Stomach (tissue), 4 donors: ENCODE measurements at regions not wholly inside any gene's neighbourhood (a gene's known extent, or its start where the extent isn't known, plus 50 kb on each side); places are given as distances from the start of the nearest gene placed in this dataset.

Experiments used
- CTCF ChIP-seq, 7 experiments: fragments of 450-650 bp in 4 of 7; fragments of 200-600 bp in 3 of 7; sonication (generic) in 3 of 7; IDR thresholded peaks; one replicate each; pipeline ENCODE4 v1.5.1; 2016 to 2019; ENCODE audit warnings: antibody characterized with exemption in 7 of 7, control low read depth in 2 of 7, mild to moderate bottlenecking in 1 of 7
- POLR2A ChIP-seq, 4 donors: fragments of 450-650 bp; IDR thresholded peaks; one replicate each; pipeline ENCODE4 v1.6.1; 2016; ENCODE audit warnings: antibody characterized with exemption in 4 of 4, control low read depth in 2 of 4, mild to moderate bottlenecking in 1 of 4, moderate library complexity in 1 of 4

- TF ChIP-seq CTCF (IDR thresholded peaks at IDR 0.05) = no peak
- no peak for TF ChIP-seq POLR2A (IDR thresholded peaks at IDR 0.05)
These were observed 179.9 kb downstream of the PTH2R start for GRCh38 chr2:208586516-208586915.
